GM23338 (cell line): ENCODE measurements at regions not wholly inside any gene's neighbourhood (a gene's known extent, or its start where the extent isn't known, plus 50 kb on each side); places are given as distances from the start of the nearest gene placed in this dataset.

Experiments
- ATAC-seq: fragments of 200-7000 bp; cut with Tn5 transposase; 3 replicates; pipeline ENCODE4 v1.9.1; 2020
- DNase-seq: peaks from one replicate; pipeline ENCODE4 v3.0.0-alpha.2; 2015; ENCODE audit warnings: low spot score
- H2AFZ ChIP-seq: fragments of 200-600 bp; sonication (generic); 2 replicates; pipeline ENCODE4 v1.8.0; 2016; ENCODE audit warnings: antibody characterized with exemption, mild to moderate bottlenecking, moderate library complexity
- H3F3A ChIP-seq: fragments of 200-600 bp; sonication (generic); replicated peaks from 2 replicates; pipeline ENCODE4 v1.8.0; 2017; ENCODE audit warnings: antibody characterized with exemption, mixed run types, low read depth
- H3K27ac ChIP-seq: fragments of 200-600 bp; sonication (generic); 2 replicates; pipeline ENCODE4 v1.6.1; 2016; ENCODE audit warnings: low read depth
- H3K27me3 ChIP-seq: fragments of 200-600 bp; sonication (generic); 2 replicates; pipeline ENCODE4 v1.8.0; 2016; ENCODE audit warnings: mild to moderate bottlenecking, mixed run types, moderate library complexity; ENCODE audit not compliant: insufficient read depth
- H3K36me3 ChIP-seq: fragments of 200-600 bp; sonication (generic); 2 replicates; pipeline ENCODE4 v1.8.0; 2016; ENCODE audit warnings: mild to moderate bottlenecking; ENCODE audit not compliant: insufficient read depth
- H3K4me1 ChIP-seq: fragments of 200-600 bp; sonication (generic); 2 replicates; pipeline ENCODE4 v1.8.0; 2016; ENCODE audit warnings: mild to moderate bottlenecking, moderate library complexity; ENCODE audit not compliant: insufficient read depth
- H3K4me2 ChIP-seq: fragments of 200-600 bp; sonication (generic); 2 replicates; pipeline ENCODE4 v1.7.1; 2017; ENCODE audit warnings: mixed run types
- H3K4me3 ChIP-seq: fragments of 200-600 bp; sonication (generic); 2 replicates; pipeline ENCODE4 v1.6.1; 2016; ENCODE audit warnings: mixed run types
- H3K79me2 ChIP-seq: fragments of 200-600 bp; sonication (generic); replicated peaks from 2 replicates; pipeline ENCODE4 v1.8.0; 2017; ENCODE audit warnings: mild to moderate bottlenecking; ENCODE audit not compliant: insufficient read depth
- H3K9me2 ChIP-seq: fragments of 200-600 bp; sonication (generic); 2 replicates; pipeline ENCODE4 v1.8.0; 2017; ENCODE audit not compliant: insufficient read depth
- H4K20me1 ChIP-seq: fragments of 200-600 bp; sonication (generic); replicated peaks from 2 replicates; pipeline ENCODE4 v1.8.0; 2017; ENCODE audit warnings: mild to moderate bottlenecking; ENCODE audit not compliant: insufficient read depth
- H3K27ac Mint-ChIP-seq: 2 replicates; pipeline ENCODE4 v1.8.0; 2020; ENCODE audit warnings: inconsistent platforms, mild to moderate bottlenecking, moderate library complexity, mixed read lengths
- H3K27me3 Mint-ChIP-seq: 3 replicates; pipeline ENCODE4 v1.8.0; 2022; ENCODE audit warnings: low read depth, mild to moderate bottlenecking, moderate library complexity, mixed read lengths, inconsistent platforms; ENCODE audit not compliant: insufficient read depth, poor library complexity
- H3K36me3 Mint-ChIP-seq: 3 replicates; pipeline ENCODE4 v1.8.0; 2021; ENCODE audit warnings: low read depth, mild to moderate bottlenecking, inconsistent platforms, moderate library complexity, mixed read lengths
- H3K4me1 Mint-ChIP-seq: 3 replicates; pipeline ENCODE4 v1.8.0; 2020; ENCODE audit warnings: mild to moderate bottlenecking, inconsistent platforms, mixed read lengths
- H3K4me3 Mint-ChIP-seq: 3 replicates; pipeline ENCODE4 v1.8.0; 2021; ENCODE audit warnings: moderate library complexity, mild to moderate bottlenecking, inconsistent platforms, mixed read lengths
- H3K9me3 Mint-ChIP-seq: 3 replicates; pipeline ENCODE4 v1.8.0; 2020; ENCODE audit warnings: moderate library complexity, mild to moderate bottlenecking, inconsistent platforms, mixed read lengths
- CREB1 ChIP-seq: fragments of 250-450 bp; sonication (Bioruptor Pico); IDR thresholded peaks from 2 replicates; pipeline ENCODE4 v1.5.0; 2020; ENCODE audit warnings: low read depth, mild to moderate bottlenecking, moderate library complexity
- CTCF ChIP-seq, 2 experiments: fragments of 200-600 bp in 1 of 2; sonication (generic) in 1 of 2; conservative IDR thresholded peaks; 2 replicates each; pipeline versions ENCODE4 v1.5.1 to v1.6.1; 2016 to 2017; ENCODE audit warnings: antibody characterized with exemption in 2 of 2, low read depth in 2 of 2, mild to moderate bottlenecking in 2 of 2, moderate library complexity in 1 of 2
- ETS1 ChIP-seq: IDR thresholded peaks from 2 replicates; pipeline ENCODE4 v1.6.1; 2016; ENCODE audit warnings: antibody characterized with exemption
- EZH2 ChIP-seq: fragments of 200-600 bp; sonication (generic); IDR thresholded peaks from one replicate; pipeline ENCODE4 v1.8.0; 2017; ENCODE audit warnings: antibody characterized with exemption, mild to moderate bottlenecking, low read depth; ENCODE audit not compliant: unreplicated experiment
- EZH2phosphoT487 ChIP-seq: fragments of 200-600 bp; sonication (generic); IDR thresholded peaks from one replicate; pipeline ENCODE4 v1.8.1; 2018; ENCODE audit warnings: antibody characterized with exemption; ENCODE audit not compliant: unreplicated experiment
- STAT1 ChIP-seq: IDR thresholded peaks from one replicate; pipeline ENCODE4 v1.6.1; 2016; ENCODE audit warnings: antibody characterized with exemption; ENCODE audit not compliant: unreplicated experiment
- ZNF114 ChIP-seq: fragments of 250-450 bp; sonication (Bioruptor Pico); IDR thresholded peaks from 2 replicates; pipeline ENCODE4 v1.5.0; 2020; ENCODE audit warnings: mild to moderate bottlenecking, moderate library complexity
- ZNF331 ChIP-seq: fragments of 250-450 bp; sonication (Bioruptor Pico); IDR thresholded peaks from 2 replicates; pipeline ENCODE4 v1.5.0; 2020; ENCODE audit warnings: low read depth, mild to moderate bottlenecking, moderate library complexity
- ZNF462 ChIP-seq: fragments of 250-450 bp; sonication (Bioruptor Pico); IDR thresholded peaks from 2 replicates; pipeline ENCODE4 v1.5.0; 2020; ENCODE audit warnings: mild to moderate bottlenecking, moderate library complexity

GRCh38 chr1:217946511-217946910 is 315.4 kb downstream of the SPATA17 start:
- Histone ChIP-seq H3K27ac (no peak overlapping the region), H3K4me1 (no peaks in the 10 kb centered on the region), H3K27me3 (no peaks in the 10 kb centered on the region), H3K4me2 (no peak overlapping the region), H3K9me2 (no peaks in the 10 kb centered on the region; the same call in 1 of the 2 replicates), H3F3A (no peaks in the 10 kb centered on the region), H4K20me1 (no peaks in the 10 kb centered on the region), H3K79me2 (no peaks in the 10 kb centered on the region), H2AFZ (peak overlapping the region; percentile 47; the same call in 1 of the 2 replicates), H3K4me3 (no peak overlapping the region), H3K36me3 (no peaks in the 10 kb centered on the region)
- no peak for TF ChIP-seq CREB1 (CRISPR knock-in tag)
- TF ChIP-seq CTCF (conservative IDR thresholded peaks at IDR 0.05; ENCODE audit: low read depth in 2 of 2) = no peak
- no peak for TF ChIP-seq STAT1
- Mint-ChIP-seq H3K27ac (peak overlapping the region; percentile 68; the same call in 1 of the 2 replicates), H3K9me3 (no peaks in the 10 kb centered on the region), H3K4me1 (peaks cover 2% of the 10 kb centered on the region; the same call in 1 of the 3 replicates), H3K4me3 (no peak overlapping the region), H3K36me3 (no peaks in the 10 kb centered on the region), H3K27me3 (peaks cover 2% of the 10 kb centered on the region)
- DNase-seq (no peak), ATAC-seq (no peak)

GRCh38 chr1:217948741-217949140 is 317.6 kb downstream of the SPATA17 start:
- no peak overlapping the region for H3K4me3 Mint-ChIP-seq
- no peak for ATAC-seq
- TF ChIP-seq ZNF331 (CRISPR knock-in tag) = no peak
- TF ChIP-seq EZH2 = no peak
- TF ChIP-seq ZNF462 (CRISPR knock-in tag) = no peak
- no peak for TF ChIP-seq ZNF114 (CRISPR knock-in tag)
- TF ChIP-seq STAT1 = no peak
- no peak for TF ChIP-seq EZH2phosphoT487
- no peak for TF ChIP-seq ETS1

More at GRCh38 chr1:217948741-217949140, 317.6 kb downstream of the SPATA17 start:
- H3F3A ChIP-seq = no peaks in the 10 kb centered on the region
- H2AFZ ChIP-seq = 0 out of 2 replicates have a peak overlapping the region, but pooled peaks have one; percentile 38
- Mint-ChIP-seq H3K9me3 (no peaks in the 10 kb centered on the region; the same call in 2 of the 3 replicates), H3K4me1 (peaks cover 2% of the 10 kb centered on the region; the same call in 1 of the 3 replicates), H3K27me3 (peaks cover 1% of the 10 kb centered on the region), H3K36me3 (no peaks in the 10 kb centered on the region), H3K27ac (no peak overlapping the region)
- H3K27me3 ChIP-seq = no peaks in the 10 kb centered on the region
- no peak for DNase-seq
- H3K27ac ChIP-seq = no peak overlapping the region
- no peaks in the 10 kb centered on the region for H3K36me3 ChIP-seq
- H3K79me2 ChIP-seq = no peaks in the 10 kb centered on the region
- H3K9me2 ChIP-seq = no peaks in the 10 kb centered on the region; the same call in 1 of the 2 replicates
- H3K4me1 ChIP-seq = no peaks in the 10 kb centered on the region
- H3K4me2 ChIP-seq = no peak overlapping the region
- no peaks in the 10 kb centered on the region for H4K20me1 ChIP-seq
- H3K4me3 ChIP-seq = no peak overlapping the region
